Esophagus squamous epithelium (tissue), 4 donors: ENCODE measurements at regions not wholly inside any gene's neighbourhood (a gene's known extent, or its start where the extent isn't known, plus 50 kb on each side); places are given as distances from the start of the nearest gene placed in this dataset.

Experiments
- POLR2A ChIP-seq, 4 donors: fragments of 450-650 bp; IDR thresholded peaks; one replicate each; pipeline ENCODE4 v1.6.1; 2017; ENCODE audit warnings: antibody characterized with exemption in 4 of 4, mild to moderate bottlenecking in 4 of 4, moderate library complexity in 3 of 4
- TF ChIP-seq, protein P1 (sequence below), 6 experiments: fragments of 450-650 bp in 4 of 6; fragments of 200-600 bp in 2 of 6; sonication (generic) in 2 of 6; IDR thresholded peaks; one replicate each; pipeline ENCODE4 v1.5.1; 2016 to 2019; ENCODE audit warnings: antibody characterized with exemption in 6 of 6, mild to moderate bottlenecking in 4 of 6, moderate library complexity in 4 of 6

DNA sequence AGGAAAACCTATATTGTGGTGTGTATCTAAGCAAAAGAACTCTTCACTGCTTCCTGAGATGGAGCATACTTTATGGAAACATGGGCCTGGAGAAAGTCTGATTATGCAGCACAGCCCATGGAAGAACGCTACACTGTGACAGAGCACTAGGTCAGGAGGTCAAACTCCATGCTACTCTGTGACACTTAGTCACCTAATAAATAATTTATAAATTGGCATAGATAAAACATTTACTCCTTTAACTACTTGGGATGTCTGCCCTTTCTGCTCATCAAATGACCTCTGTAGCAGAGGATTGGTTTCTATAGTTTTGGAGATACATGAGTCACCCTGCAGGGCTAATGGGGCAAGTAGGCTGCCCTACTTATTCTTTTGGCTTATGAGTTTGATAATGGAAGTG is 134.7 kb upstream of the BANK1 start:
- TF ChIP-seq, protein P1, sequence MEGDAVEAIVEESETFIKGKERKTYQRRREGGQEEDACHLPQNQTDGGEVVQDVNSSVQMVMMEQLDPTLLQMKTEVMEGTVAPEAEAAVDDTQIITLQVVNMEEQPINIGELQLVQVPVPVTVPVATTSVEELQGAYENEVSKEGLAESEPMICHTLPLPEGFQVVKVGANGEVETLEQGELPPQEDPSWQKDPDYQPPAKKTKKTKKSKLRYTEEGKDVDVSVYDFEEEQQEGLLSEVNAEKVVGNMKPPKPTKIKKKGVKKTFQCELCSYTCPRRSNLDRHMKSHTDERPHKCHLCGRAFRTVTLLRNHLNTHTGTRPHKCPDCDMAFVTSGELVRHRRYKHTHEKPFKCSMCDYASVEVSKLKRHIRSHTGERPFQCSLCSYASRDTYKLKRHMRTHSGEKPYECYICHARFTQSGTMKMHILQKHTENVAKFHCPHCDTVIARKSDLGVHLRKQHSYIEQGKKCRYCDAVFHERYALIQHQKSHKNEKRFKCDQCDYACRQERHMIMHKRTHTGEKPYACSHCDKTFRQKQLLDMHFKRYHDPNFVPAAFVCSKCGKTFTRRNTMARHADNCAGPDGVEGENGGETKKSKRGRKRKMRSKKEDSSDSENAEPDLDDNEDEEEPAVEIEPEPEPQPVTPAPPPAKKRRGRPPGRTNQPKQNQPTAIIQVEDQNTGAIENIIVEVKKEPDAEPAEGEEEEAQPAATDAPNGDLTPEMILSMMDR (IDR thresholded peaks at IDR 0.05), result no peak
- no peak for TF ChIP-seq POLR2A (IDR thresholded peaks at IDR 0.05)
